GM19438 (cell line): ENCODE measurements at regions not wholly inside any gene's neighbourhood (a gene's known extent, or its start where the extent isn't known, plus 50 kb on each side); places are given as distances from the start of the nearest gene placed in this dataset.
"Not testable (repeated sequence)": the region's sequence is repeated elsewhere in the genome, so short reads cannot be mapped to it uniquely, and the experiment has no call there.

Source experiments
- ATAC-seq: cut with Tn5 transposase; IDR thresholded peaks from one replicate; pipeline ENCODE4 v1.9.1; 2021; ENCODE audit warnings: low read depth; ENCODE audit not compliant: unreplicated experiment

DNA sequence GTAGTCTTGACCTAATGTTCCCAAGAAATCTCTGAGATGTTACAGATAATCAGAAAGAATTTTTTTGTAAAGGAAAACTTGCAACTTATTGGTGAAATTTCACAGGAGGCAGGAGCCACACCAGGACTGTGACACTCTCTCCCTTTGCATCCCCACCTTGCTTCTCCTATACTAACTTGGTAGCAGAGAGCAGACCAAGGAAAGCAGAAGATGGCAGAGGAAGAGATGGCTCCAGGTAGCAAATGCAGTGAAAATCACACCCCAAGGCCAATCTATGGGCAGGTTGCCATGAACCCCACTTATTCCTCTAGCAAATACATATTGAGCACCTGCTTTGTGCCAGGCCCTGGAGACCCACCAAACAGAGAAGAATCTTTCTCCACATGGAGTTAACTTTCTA, 303.4 kb upstream of the C1orf174 start:
- ATAC-seq = no peak

DNA sequence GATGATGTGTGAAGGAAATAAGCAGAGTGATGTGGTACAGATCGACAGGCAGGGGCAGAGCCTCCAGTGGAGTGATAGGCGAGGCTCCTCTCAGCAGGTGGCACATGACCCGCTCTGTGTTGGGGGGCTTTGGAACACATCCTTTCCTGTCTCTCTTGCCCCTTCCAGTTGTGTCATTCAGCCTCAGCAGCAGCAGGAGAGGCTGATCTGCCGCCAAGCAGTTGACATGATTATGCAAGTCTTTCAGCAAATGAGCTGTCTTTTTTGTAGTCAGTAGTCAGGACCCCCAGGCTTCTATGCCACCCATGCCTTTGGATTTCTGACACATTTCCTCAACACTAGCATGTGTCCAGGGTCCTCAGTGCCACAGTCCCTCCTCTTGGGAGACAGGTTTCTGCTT, 307.1 kb upstream of the C1orf174 start:
- no peak for ATAC-seq

DNA sequence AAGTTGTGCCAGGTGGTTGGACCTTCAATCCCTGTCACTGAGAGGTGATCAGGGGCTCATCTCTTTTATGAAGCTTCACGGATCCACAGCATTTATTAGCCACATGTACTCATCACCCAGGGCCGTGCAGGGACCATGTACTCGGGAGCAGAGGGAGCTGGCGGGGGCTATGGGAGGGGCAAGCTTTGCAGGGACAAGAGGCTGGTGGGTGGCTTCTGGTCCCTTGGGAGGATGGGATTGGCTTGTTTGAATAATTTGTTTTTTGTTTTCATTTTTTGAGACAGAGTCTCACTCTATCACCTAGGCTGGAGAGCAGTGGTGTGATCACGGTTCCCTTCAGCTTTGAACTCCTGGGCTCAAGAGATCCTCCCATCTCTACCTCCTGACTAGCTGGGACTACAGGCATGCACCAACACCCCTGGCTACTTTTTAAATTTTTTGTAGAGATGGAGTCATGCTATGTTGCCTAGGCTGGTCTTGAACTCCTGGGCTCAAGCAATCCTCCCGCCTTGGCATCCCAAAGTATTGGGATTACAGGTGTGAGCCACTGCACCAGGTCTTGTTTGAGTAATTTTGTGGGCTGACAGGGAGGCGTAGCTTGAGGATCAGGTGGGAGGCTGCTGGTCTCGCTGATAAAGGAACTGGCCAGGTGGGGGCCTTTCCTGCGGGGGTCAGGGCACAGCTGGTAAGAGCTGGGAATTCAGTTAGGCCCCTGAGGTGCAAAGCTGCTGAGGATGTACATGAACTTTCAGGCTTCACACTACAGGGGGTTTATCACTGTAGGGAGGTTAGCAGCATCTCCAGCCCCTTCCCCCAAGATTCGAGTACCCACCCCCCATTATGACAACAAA, 308.0 kb upstream of the C1orf174 start:
- ATAC-seq = no peak

DNA sequence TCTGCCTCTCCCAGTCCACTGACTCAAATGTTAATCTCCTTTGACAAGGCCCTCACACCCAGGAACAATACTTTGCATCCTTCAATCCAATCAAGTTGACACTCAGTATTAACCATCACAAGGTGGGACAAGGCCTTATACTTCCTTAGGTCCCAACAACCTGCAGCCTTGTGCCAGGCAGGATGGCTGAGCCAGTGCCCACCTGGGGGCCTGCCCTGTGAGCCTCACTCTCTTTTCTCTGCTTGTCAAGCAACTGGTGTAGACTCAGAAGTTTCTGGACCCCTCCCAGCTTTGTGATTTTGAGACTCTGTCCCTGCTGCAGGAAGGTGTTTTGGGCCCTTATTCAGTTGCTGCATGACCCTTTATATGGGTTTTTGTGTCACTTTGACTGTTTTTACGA, 310.0 kb upstream of the C1orf174 start:
- no peak for ATAC-seq

DNA sequence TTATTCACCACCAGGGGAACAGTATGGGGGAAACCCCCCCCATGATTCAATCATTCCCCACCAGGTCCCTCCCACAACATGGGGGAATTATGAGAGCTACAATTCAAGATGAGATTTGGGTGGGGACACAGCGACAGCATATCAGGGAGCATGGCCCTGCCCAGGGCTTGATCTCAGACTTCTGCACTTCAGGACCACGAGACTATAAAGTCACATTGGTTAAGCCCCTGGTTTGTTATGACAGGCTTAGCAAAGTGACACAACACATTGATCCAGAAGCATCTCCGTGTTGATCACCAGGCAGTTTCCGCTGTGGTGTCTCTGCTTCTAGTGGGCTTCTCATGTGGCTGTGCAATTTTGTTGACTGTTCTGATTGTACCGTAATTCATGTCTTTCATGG, 312.7 kb upstream of the C1orf174 start:
- no peak for ATAC-seq

DNA sequence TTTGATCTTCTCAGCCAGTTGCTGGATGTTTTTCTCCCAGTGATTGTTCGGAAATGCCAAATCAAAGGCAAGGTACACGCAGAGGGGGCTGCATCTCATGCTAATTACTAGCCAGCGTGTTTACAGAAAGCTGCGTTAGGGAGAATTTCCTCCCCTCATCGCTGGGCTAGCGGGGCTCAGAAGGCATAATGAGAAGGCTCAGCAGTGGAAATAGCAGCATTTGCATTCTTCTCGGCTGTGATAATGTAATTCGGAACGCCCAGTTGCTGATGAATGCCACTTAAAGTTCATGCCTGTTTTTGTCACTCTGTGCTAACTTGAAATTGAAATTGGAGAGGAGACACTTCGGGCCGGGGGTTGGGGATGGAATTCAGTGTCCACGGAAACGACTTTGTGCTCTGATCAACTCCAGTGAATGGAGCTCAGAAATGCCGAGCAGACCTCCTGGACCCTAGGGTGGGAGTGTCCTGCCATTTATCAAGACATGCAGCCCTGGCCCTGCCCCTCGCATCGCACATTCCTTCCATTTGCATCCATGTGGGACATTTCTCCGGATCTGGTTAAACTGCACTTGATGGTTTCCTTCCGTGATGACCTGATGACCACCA, 313.4 kb upstream of the C1orf174 start:
- no peak for ATAC-seq

DNA sequence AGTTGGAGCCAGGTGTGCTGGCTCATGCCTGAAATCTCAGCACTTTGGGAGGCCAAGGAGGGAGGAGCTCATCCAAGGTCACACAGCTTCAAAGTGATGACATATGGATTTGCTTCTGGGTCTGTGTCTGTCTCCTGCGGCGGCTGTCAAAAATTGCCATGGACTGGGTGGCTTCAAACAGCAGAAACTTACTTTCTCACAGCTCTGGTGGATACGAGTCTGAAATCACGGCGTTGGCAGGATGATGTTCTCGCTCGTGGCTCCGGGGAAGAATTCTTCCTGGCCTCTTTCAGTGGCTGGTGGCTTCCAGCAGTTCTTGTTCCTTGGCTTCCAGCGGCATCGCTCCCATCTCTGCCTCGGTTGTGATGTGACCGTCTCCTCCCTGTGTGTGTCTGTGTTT, 314.8 kb upstream of the C1orf174 start:
- no peak for ATAC-seq

DNA sequence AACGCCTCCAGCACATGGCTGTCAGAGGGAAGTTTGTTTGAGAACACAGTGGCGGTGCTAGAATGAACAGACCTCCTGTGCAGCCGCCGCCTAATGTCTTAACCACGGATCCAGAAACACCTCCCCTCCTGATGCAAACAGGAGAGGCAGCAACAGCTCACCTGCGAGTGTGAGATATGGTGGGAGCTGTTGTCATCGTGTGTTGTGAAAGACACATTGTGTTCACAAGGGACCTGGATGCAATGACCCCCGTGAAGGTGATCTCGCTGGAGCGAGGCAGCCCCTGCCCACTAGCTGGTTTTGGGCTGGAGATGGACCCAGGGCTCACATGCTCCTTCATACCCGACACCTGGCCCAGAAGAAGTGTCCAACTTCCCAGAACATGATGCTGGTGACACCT, 315.3 kb upstream of the C1orf174 start:
- no peak for ATAC-seq

DNA sequence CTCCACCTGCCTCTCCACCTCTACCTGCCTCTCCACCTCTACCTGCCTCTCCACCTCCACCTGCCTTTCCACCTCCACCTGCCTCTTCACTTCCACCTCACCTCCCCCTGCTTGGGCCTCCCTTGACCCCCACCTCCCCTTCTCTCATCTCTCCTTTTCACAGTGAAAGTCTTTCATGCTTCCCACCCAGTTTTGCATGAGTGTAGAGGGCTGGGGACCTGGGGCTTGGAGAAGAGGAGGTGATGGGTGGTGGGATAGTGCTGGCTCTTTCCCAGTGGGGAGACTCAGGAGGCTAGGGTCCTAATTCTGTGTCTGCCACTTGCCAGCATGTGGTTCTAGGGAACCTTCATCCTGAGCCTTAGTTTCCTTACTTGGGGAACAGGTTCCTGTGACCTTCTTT, 316.2 kb upstream of the C1orf174 start:
- ATAC-seq = no peak

DNA sequence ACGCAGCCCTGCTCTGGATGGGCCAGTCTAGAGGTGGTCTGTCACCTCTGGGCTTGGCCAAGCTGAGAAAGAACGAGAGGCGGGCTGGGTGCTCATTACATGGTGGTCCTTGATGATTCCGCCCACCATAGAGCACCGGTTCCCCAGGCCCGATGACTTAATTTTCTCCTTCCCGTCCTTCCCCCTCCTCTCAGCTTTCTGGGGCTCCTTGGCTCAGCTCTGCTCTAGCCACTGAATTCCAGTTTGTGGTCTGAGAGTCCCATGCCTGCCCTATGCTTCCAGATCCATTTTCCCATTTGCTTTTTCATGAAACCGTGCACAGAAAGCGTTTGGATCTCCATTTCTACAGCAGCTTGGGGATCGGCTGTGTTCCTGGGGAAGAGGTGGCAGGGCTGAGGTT, 318.5 kb upstream of the C1orf174 start:
- ATAC-seq = no peak

DNA sequence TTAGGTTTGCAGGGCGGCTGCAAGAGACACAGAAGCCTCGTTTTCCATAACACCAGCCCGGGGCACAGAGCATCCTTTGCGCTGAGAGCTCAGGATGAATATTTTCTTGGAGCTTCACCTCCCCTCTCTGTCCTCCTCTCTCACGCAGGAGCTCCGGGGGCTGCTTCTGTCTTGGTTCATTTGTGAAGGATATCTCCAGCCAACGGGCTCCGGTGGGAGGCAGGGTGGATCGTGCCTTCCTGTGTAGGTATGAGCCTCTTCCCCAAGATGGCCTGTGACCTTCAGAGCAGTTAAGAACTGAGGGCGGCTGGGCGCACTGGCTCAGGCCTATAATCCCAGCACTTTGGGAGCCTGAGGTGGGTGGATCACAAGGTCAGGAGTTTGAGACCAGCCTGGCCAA, 319.0 kb upstream of the C1orf174 start:
- ATAC-seq = no peak

DNA sequence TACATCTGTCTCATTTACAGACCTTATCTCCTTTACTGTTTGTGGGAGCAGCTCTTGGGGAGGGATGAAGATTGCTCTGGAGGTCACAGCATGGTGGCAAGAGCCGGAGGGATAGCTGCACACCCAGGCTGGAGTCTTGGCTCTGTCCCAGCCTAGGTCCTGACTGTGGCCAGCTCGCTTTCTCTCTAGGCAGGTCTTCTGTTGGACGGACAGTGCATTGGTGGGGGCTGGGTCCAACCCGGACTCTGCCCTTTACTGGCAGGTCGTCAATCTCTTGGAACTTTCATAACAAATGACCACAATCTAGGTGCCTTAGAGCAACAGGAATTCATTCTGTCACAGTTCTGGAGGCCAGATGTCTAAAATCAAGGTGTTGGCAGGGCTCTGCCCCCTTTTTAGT, 319.8 kb upstream of the C1orf174 start:
- ATAC-seq = no peak

DNA sequence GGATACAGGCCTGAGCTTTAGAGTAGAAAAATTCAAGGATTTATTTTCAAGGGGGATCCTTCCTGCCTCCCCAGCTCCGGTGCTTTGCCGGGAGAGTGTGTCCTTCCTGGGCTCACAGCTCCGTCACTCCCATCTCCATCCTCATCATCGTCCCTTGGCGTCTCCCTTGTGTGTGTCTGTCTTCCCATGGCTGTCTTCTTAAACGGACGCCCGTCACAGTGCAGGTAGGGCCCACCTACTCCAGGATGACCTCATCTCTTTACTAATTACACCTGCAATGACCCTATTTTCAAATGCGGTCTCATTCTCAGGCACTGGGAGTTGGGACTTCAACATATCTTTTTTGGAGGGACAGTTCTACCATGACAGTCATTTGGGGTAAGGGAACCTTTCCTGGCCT, 320.3 kb upstream of the C1orf174 start:
- no peak for ATAC-seq

DNA sequence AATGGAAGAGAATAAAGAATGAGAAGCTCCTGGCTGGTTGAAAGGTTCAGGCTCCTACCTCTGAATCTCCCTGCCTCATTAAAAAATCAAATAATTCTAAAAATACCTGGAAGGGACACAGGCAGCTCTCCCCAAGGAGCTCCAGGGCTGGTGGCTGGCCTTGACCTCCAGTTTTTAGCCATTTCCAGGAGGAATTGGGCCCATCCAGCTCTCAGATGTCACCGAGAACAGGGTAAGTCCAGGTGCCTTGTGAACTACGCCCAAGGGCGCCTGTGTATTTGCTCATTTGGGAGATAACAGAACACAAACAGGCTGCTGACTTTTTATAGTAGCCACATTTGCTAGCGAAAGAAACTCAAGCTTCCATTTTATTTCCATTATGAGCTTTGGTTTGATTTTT, 321.0 kb upstream of the C1orf174 start:
- ATAC-seq = no peak

DNA sequence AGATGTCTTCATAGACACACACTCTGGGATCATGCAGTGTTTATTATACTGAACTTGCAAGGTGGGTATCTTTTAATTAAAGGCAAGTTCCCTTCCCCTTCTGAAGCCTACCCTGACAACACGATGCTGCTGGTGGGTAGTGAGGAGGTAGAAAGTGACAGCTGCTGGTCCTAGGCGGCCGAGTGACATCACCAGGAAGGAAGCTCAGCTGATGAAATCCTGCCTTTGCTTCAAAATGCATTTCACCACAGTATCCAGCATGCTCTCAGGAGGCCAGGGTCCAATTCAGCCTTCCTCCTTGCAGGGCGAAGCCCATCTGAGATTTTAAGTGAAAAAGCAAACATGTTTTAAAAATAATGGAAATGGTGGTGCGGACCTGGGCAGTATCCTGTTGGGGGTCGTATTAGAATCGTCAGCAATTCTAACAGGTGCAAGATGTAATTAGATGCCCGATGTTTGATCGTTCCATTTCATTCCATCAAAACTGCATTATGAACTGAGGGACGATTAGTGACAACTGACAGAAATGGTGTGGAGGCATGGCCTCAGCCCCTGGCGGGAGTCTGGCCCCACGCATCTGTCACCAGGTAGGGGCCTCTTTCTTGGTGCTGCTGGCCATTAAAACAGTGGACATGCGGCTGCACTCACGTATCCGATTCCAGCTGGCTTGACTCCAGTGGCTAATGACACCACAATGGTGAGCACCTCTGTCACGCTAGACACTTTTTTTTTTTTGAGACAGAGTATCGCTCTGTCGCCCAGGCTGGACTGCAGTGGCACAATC, 324.8 kb upstream of the C1orf174 start:
- ATAC-seq = no peak

DNA sequence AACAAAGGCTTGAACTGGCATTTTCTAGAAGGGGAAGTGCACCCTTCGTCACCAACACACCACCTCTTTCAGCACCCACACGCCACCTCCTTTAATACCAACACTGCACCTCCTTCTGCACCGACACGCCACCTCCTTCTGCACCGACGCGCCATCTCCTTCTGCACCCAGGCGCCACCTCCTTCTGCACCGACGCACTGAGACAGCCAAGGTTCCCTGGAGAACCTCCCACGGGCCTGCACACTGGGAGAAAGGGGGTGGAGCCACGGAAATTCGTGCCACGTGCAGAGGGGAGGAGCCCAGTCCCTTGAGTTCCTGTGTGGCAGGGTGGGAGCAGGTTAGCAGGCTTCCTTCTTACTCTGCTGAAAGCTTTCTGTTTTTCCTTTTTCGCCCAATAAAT, 327.9 kb upstream of the C1orf174 start:
- no peak for ATAC-seq

DNA sequence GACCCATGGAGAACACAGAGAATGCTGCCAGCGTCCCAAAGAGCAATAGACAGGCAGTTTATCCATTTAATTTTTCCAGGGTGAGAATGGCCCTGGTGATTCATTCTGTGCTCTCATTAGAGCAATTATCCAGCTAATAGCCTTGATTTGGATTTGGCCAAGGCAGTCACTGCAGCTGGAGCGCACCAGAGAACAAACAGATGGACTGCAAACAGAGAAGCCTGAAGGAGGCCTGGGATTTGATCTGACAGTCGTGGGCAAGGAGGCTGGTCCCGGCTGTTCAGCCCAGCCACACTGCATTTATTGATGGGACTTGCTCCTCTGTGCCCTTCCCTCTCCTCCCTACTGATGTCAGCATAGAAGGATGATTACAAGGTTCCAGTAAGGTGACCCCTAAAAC, 353.9 kb upstream of the C1orf174 start:
- ATAC-seq = no peak

DNA sequence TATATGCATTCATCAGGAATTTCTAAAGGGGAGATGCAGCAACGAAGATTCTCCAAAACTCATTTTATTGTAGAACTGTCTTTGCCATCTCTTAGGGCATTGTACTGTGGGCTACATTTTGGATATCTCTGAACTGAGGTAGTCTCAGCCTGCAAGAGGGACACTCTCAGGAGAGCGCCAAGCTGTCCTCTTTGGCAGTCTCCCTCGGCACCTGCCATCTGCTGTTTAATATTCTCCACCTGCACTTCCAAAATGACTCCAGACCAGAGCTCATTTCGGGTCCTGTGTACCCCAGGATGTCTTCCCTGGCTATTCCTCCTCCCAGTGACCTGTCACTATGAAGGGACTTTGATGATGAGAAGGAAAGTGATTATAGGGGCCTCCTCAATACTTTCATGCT, 356.3 kb upstream of the C1orf174 start:
- no peak for ATAC-seq

DNA sequence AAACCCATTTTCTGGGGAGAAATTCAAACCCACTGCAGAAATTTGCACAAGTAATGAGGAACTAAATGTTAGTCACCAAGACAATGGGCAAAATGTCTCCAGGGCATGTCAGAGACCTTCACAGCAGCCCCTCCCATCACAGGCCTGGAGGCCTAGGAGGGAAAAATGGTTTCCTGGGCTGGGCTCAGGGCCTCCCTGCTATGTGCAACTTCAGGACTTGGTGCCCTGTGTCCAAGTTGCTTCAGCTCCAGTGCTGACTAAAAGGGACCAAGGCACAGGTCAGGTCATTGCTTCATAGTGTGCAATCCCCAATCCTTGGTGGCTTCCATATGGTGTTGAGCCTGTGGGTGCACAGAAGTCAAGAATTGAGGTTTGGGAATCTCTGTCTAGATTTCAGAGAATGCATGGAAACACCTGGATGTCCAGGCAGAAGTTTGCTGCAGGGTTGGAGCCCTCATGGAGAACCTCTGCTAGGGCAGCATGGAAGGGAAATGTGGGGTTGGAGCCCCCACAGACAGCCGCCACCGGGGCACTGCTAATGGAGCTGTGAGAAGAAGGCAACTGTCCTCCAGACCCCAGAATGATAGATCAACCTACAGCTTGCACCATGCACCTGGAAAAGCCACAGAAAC, 358.2 kb upstream of the C1orf174 start:
- not testable (repeated sequence) for ATAC-seq

DNA sequence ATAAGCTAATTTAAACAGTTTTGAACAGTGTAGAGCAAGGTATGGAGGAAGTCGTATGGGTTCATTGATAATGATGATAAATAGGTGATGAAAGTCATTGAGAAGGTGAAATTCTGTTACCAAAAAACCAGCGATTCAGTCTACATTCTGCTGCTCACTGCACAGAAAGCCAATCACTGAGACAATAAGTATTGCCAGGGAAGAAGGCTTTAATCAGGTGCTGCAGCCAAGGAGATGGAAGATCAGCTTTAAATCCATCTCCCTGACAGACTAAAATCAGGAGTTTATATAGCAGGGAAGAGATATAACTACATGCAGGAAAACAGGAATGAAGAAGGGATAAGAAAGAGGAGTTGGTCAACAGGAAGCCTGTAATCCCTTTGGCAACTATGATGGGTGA, 361.3 kb upstream of the C1orf174 start:
- no peak for ATAC-seq

DNA sequence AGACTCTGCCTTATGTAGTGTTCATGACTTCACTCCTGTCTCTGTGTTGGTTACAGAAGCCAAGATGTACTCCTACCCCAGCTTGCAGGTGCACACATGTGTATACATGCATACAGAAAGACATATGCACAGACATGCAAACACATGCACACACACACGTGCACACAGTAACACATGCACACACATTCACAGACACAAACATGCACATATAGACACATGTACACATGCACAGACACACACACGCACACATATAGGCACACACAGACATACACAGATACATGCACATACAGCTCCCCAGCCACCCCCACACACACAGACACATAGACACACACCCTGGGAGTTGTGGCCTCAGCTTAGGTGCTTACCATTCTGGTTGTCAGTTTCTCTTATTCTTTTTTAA, 362.6 kb upstream of the C1orf174 start:
- no peak for ATAC-seq
